ENCODE measurements at regions not wholly inside any gene's neighbourhood (a gene's known extent, or its start where the extent isn't known, plus 50 kb on each side); places are given as distances from the start of the nearest gene placed in this dataset.

- DNase-seq (ENCODE audit: insufficient read length) (no peak), FAIRE-seq (no peak)
- TF ChIP-seq POLR2A (IDR thresholded peaks at IDR 0.05; ENCODE audit: low read depth, low read length) = no peak
- no peak for TF ChIP-seq TAF1 (IDR thresholded peaks at IDR 0.05; ENCODE audit: borderline replicate concordance, low read depth, low read length)
- no peak for TF ChIP-seq POLR2AphosphoS5 (IDR thresholded peaks at IDR 0.05; ENCODE audit: low read depth, low read length)
These were observed 68.4 kb upstream of the SPATA13 start for GRCh38 chr13:24092108-24092507.

- DNase-seq (ENCODE audit: insufficient read length) (no peak), FAIRE-seq (no peak)
- no peak for TF ChIP-seq POLR2A (IDR thresholded peaks at IDR 0.05; ENCODE audit: low read depth, low read length)
- no peak for TF ChIP-seq TAF1 (IDR thresholded peaks at IDR 0.05; ENCODE audit: borderline replicate concordance, low read depth, low read length)
- TF ChIP-seq POLR2AphosphoS5 (IDR thresholded peaks at IDR 0.05; ENCODE audit: low read depth, low read length) = no peak
These were observed 67.5 kb upstream of the SPATA13 start for GRCh38 chr13:24093047-24093446.

- TF ChIP-seq TAF1 (IDR thresholded peaks at IDR 0.05; ENCODE audit: borderline replicate concordance, low read depth, low read length) (no peak), POLR2A (IDR thresholded peaks at IDR 0.05; ENCODE audit: low read depth, low read length) (no peak), POLR2AphosphoS5 (IDR thresholded peaks at IDR 0.05; ENCODE audit: low read depth, low read length) (no peak)
- DNase-seq (ENCODE audit: insufficient read length) = no peak
- FAIRE-seq = no peak
These were observed 63.9 kb upstream of the SPATA13 start for GRCh38 chr13:24096659-24097058.

- FAIRE-seq (no peak), DNase-seq (ENCODE audit: insufficient read length) (no peak)
- TF ChIP-seq POLR2AphosphoS5 (IDR thresholded peaks at IDR 0.05; ENCODE audit: low read depth, low read length) = no peak
- TF ChIP-seq TAF1 (IDR thresholded peaks at IDR 0.05; ENCODE audit: borderline replicate concordance, low read depth, low read length) = no peak
- no peak for TF ChIP-seq POLR2A (IDR thresholded peaks at IDR 0.05; ENCODE audit: low read depth, low read length)
These were observed 63.5 kb upstream of the SPATA13 start for GRCh38 chr13:24097064-24097463.

GRCh38 chr13:24097667-24098066, 62.9 kb upstream of the SPATA13 start:
- FAIRE-seq = no peak
- TF ChIP-seq POLR2A (IDR thresholded peaks at IDR 0.05; ENCODE audit: low read depth, low read length) (no peak), TAF1 (IDR thresholded peaks at IDR 0.05; ENCODE audit: borderline replicate concordance, low read depth, low read length) (no peak), POLR2AphosphoS5 (IDR thresholded peaks at IDR 0.05; ENCODE audit: low read depth, low read length) (no peak)
- DNase-seq (ENCODE audit: insufficient read length) = no peak

GRCh38 chr13:24099490-24099889, 61.0 kb upstream of the SPATA13 start:
- no peak for FAIRE-seq
- no peak for DNase-seq (ENCODE audit: insufficient read length)
- no peak for TF ChIP-seq TAF1 (IDR thresholded peaks at IDR 0.05; ENCODE audit: borderline replicate concordance, low read depth, low read length)

GRCh38 chr13:24100188-24100587, 60.3 kb upstream of the SPATA13 start:
- TF ChIP-seq POLR2A (IDR thresholded peaks at IDR 0.05; ENCODE audit: low read depth, low read length) (no peak), POLR2AphosphoS5 (IDR thresholded peaks at IDR 0.05; ENCODE audit: low read depth, low read length) (no peak), TAF1 (IDR thresholded peaks at IDR 0.05; ENCODE audit: borderline replicate concordance, low read depth, low read length) (no peak)
- no peak for FAIRE-seq
- DNase-seq (ENCODE audit: insufficient read length) = no peak

GRCh38 chr13:24103782-24104372, 56.6 kb upstream of the SPATA13 start:
- DNase-seq (ENCODE audit: insufficient read length) (no peak), FAIRE-seq (no peak)
- TF ChIP-seq POLR2AphosphoS5 (IDR thresholded peaks at IDR 0.05; ENCODE audit: low read depth, low read length) (no peak), TAF1 (IDR thresholded peaks at IDR 0.05; ENCODE audit: borderline replicate concordance, low read depth, low read length) (no peak), POLR2A (IDR thresholded peaks at IDR 0.05; ENCODE audit: low read depth, low read length) (no peak)

- no peak for TF ChIP-seq TAF1 (IDR thresholded peaks at IDR 0.05; ENCODE audit: borderline replicate concordance, low read depth, low read length)
- no peak for TF ChIP-seq POLR2A (IDR thresholded peaks at IDR 0.05; ENCODE audit: low read depth, low read length)
- no peak for TF ChIP-seq POLR2AphosphoS5 (IDR thresholded peaks at IDR 0.05; ENCODE audit: low read depth, low read length)
- no peak for FAIRE-seq
- DNase-seq (ENCODE audit: insufficient read length) = no peak
These were observed 55.8 kb upstream of the SPATA13 start for GRCh38 chr13:24104723-24105122.

GRCh38 chr13:24106429-24106828, 54.1 kb upstream of the SPATA13 start:
- FAIRE-seq = no peak
- TF ChIP-seq POLR2AphosphoS5 (IDR thresholded peaks at IDR 0.05; ENCODE audit: low read depth, low read length) (no peak), TAF1 (IDR thresholded peaks at IDR 0.05; ENCODE audit: borderline replicate concordance, low read depth, low read length) (no peak), POLR2A (IDR thresholded peaks at IDR 0.05; ENCODE audit: low read depth, low read length) (no peak)

GRCh38 chr13:24107955-24108614, 52.4 kb upstream of the SPATA13 start:
- FAIRE-seq (no peak), DNase-seq (ENCODE audit: insufficient read length) (no peak)
- TF ChIP-seq POLR2AphosphoS5 (IDR thresholded peaks at IDR 0.05; ENCODE audit: low read depth, low read length) = no peak
- no peak for TF ChIP-seq POLR2A (IDR thresholded peaks at IDR 0.05; ENCODE audit: low read depth, low read length)
- no peak for TF ChIP-seq TAF1 (IDR thresholded peaks at IDR 0.05; ENCODE audit: borderline replicate concordance, low read depth, low read length)

More at GRCh38 chr13:24106429-24106828, 54.1 kb upstream of the SPATA13 start:
- DNase-seq (ENCODE audit: insufficient read length) = no peak

- no peak for DNase-seq (ENCODE audit: insufficient read length)
- no peak for FAIRE-seq
- TF ChIP-seq POLR2A (IDR thresholded peaks at IDR 0.05; ENCODE audit: low read depth, low read length) (no peak), TAF1 (IDR thresholded peaks at IDR 0.05; ENCODE audit: borderline replicate concordance, low read depth, low read length) (no peak), POLR2AphosphoS5 (IDR thresholded peaks at IDR 0.05; ENCODE audit: low read depth, low read length) (no peak)
These were observed 51.9 kb upstream of the SPATA13 start for GRCh38 chr13:24108615-24108965.
